Dendritic cell treated with granulocyte-macrophage colony-stimulating factor and Interleukin-4, amounts not matched to agents 40 ng/mL and 50 ng/mL, for 4 days (primary cell): ENCODE measurements at regions not wholly inside any gene's neighbourhood (a gene's known extent, or its start where the extent isn't known, plus 50 kb on each side); places are given as distances from the start of the nearest gene placed in this dataset.
"Not testable (repeated sequence)": the region's sequence is repeated elsewhere in the genome, so short reads cannot be mapped to it uniquely, and the experiment has no call there.

Experiments used
- H3K27ac Mint-ChIP-seq: one replicate; pipeline ENCODE4 v1.8.0; 2022; ENCODE audit warnings: mild to moderate bottlenecking, mixed read lengths
- H3K27me3 Mint-ChIP-seq: one replicate; pipeline ENCODE4 v1.8.0; 2022; ENCODE audit warnings: mild to moderate bottlenecking, mixed read lengths
- H3K36me3 Mint-ChIP-seq: one replicate; pipeline ENCODE4 v1.8.0; 2022; ENCODE audit warnings: low read depth, mixed read lengths
- H3K4me1 Mint-ChIP-seq: one replicate; pipeline ENCODE4 v1.8.0; 2022; ENCODE audit warnings: low read depth, mixed read lengths
- H3K4me3 Mint-ChIP-seq: one replicate; pipeline ENCODE4 v1.8.0; 2022; ENCODE audit warnings: mild to moderate bottlenecking, moderate library complexity, mixed read lengths
- H3K9me3 Mint-ChIP-seq: one replicate; pipeline ENCODE4 v1.8.0; 2022; ENCODE audit warnings: mixed read lengths
- intact Hi-C: fragments of 100-400 bp; cut with micrococcal nuclease; formaldehyde crosslinking; loops from one replicate; pipeline ENCODE4 v1.15.0; 2022

DNA sequence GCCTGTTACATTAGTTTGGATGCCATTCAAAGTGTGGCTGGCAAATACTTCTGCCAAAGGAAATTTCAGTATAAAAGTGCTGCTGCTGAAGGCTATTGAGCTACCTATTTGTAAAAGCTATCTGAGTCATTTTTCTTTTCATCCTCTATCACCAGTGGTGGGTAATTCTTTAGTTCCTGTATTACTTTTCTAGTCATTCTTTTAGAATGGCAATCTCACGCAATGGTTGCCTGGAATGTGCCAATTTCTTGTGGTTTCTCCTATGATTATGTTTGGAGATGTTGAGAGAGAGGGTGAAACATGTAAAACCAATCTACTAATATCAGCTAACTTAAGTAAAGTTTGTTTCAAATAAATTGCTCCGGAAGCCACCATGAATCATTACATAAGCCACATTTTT lies 685.0 kb downstream of the RAPGEF2 start:
- no peaks in the 10 kb centered on the region for H3K36me3 Mint-ChIP-seq
- intact Hi-C loops, result no loop called here
- H3K27me3 Mint-ChIP-seq, result no peaks in the 10 kb centered on the region
- H3K9me3 Mint-ChIP-seq, result peaks cover 9% of the 10 kb centered on the region
- no peak overlapping the region for H3K4me3 Mint-ChIP-seq
- no peak overlapping the region for H3K27ac Mint-ChIP-seq
- H3K4me1 Mint-ChIP-seq, result no peaks in the 10 kb centered on the region

DNA sequence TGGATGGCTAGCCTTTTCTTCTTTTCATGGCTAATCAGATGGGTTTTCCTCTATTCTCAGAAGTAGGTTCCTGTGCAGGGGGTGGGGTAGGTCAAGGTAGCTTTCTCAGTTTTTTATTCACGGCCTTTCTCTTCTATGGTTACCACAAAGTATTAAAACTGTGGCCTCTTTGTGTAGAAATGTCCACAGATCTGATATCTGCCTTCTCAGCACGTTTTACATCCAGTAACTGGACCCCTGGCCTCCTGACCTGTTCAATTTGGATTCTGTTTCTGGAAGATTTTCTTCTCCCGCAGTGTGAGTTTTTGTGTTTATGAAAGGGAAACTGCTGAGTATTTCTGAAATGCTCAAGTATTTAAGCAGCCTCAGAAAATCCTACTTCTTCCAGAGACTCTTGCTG lies 688.5 kb downstream of the RAPGEF2 start:
- Mint-ChIP-seq H3K9me3 (no peaks in the 10 kb centered on the region), H3K27me3 (no peaks in the 10 kb centered on the region), H3K36me3 (no peaks in the 10 kb centered on the region), H3K27ac (no peak overlapping the region), H3K4me3 (no peak overlapping the region), H3K4me1 (no peaks in the 10 kb centered on the region)
- intact Hi-C loops, result no loop called here

DNA sequence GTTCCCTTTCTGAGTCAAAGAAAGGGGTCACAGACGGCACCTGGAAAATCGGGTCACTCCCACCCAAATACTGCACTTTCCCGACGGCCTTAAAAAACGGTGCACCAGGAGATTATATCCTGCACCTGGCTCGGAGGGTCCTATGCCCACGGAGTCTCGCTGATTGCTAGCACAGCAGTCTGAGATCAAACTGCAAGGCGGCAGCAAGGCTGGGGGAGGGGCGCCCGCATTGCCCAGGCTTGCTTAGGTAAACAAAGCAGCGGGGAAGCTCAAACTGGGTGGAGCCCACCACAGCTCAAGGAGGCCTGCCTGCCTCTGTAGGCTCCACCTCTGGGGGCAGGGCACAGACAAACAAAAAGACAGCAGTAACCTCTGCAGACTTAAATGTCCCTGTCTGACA lies 701.7 kb downstream of the RAPGEF2 start:
- intact Hi-C loops, H3K27me3 Mint-ChIP-seq, H3K27ac Mint-ChIP-seq, H3K4me3 Mint-ChIP-seq, H3K36me3 Mint-ChIP-seq, H3K4me1 Mint-ChIP-seq: not testable (repeated sequence)
- peaks cover 11% of the 10 kb centered on the region for H3K9me3 Mint-ChIP-seq

DNA sequence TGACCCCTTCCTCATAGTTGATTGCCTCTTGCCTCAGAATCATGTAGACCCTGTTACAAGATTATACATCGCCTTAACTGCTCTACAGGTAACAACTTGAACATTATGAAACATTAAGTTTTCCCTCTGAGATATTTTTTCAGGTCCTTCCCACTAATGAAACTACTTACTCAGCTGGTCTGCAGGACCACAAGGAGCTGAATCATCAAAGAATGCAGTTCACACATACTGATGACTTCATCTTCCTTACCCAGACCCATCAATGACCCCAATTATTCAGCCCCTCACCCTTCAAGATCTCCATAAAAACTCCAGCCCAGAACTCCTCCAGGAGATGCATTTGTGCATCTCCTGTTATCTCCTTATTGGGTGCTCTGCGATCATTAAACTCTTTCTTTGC lies 720.9 kb downstream of the RAPGEF2 start:
- H3K27ac Mint-ChIP-seq, result no peak overlapping the region
- no peaks in the 10 kb centered on the region for H3K4me1 Mint-ChIP-seq
- no peak overlapping the region for H3K4me3 Mint-ChIP-seq
- H3K27me3 Mint-ChIP-seq, result no peaks in the 10 kb centered on the region
- intact Hi-C loops, result no loop called here
- H3K9me3 Mint-ChIP-seq, result peaks cover 15% of the 10 kb centered on the region
- H3K36me3 Mint-ChIP-seq, result no peaks in the 10 kb centered on the region

DNA sequence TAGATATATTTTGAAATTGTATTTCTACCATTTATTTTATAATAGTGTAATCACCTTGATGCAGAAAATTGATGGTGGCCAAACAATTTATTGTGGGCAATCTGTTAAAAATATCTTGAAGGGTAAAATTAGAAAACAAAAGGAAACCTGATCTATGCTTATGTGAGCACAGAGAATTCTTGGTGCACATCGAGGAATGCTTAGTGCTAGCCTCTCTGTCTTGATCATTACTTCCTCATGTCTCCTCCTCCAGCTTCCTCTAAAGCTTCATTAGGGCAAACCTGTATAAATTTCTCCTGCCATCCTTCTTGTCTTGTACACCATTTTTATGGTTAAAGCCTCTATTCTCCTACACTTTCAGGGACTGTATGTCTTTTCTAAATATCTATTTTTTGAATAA lies 725.8 kb downstream of the RAPGEF2 start:
- Mint-ChIP-seq H3K27me3 (no peaks in the 10 kb centered on the region), H3K36me3 (no peaks in the 10 kb centered on the region), H3K4me1 (no peaks in the 10 kb centered on the region), H3K4me3 (no peak overlapping the region), H3K9me3 (peaks cover 31% of the 10 kb centered on the region), H3K27ac (no peak overlapping the region)
- intact Hi-C loops, result no loop called here

DNA sequence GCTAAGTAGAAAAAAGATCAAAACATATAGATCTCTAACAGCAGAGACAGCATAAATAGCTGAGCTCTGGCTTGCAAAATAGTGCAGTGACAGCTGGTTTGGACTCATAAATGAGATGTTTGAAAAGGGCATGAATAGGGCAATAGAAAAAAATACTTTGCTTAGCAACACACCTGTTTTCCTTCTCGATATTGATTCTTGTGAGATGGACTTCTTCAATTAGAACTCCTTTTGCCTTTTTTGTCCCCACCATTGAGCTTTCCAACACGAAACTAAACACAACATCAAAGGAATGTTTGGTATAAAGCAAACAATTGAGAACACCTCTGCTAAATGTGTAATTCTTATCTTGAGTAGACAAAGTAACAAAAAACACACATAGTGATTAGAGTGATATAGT lies 726.3 kb downstream of the RAPGEF2 start:
- intact Hi-C loops, result no loop called here
- H3K4me1 Mint-ChIP-seq, result no peaks in the 10 kb centered on the region
- no peak overlapping the region for H3K27ac Mint-ChIP-seq
- H3K9me3 Mint-ChIP-seq, result peaks cover 35% of the 10 kb centered on the region
- H3K27me3 Mint-ChIP-seq, result no peaks in the 10 kb centered on the region
- H3K36me3 Mint-ChIP-seq, result no peaks in the 10 kb centered on the region
- H3K4me3 Mint-ChIP-seq, result no peak overlapping the region

DNA sequence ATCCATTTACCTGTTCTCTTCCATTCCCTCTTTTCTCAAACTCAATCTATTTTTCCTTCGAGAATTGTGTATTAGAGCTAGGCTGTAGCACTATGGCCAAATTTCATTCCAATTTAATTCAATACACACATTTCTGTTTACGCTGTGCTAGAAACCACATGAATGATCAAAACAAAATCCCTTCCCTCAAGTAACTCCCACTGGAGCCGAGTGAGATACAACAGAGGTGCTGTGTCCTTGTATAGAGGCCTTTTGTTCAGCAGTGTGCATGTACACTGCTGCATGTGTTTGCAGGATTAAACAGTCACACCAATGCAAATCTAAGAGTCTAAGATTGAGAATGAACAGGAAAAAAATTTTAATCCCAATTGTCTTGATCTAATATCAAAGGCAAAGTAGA lies 734.2 kb downstream of the RAPGEF2 start:
- no peaks in the 10 kb centered on the region for H3K36me3 Mint-ChIP-seq
- no peak overlapping the region for H3K4me3 Mint-ChIP-seq
- intact Hi-C loops, result no loop called here
- no peaks in the 10 kb centered on the region for H3K4me1 Mint-ChIP-seq
- H3K27ac Mint-ChIP-seq, result no peak overlapping the region
- H3K27me3 Mint-ChIP-seq, result no peaks in the 10 kb centered on the region
- peaks cover 21% of the 10 kb centered on the region for H3K9me3 Mint-ChIP-seq

DNA sequence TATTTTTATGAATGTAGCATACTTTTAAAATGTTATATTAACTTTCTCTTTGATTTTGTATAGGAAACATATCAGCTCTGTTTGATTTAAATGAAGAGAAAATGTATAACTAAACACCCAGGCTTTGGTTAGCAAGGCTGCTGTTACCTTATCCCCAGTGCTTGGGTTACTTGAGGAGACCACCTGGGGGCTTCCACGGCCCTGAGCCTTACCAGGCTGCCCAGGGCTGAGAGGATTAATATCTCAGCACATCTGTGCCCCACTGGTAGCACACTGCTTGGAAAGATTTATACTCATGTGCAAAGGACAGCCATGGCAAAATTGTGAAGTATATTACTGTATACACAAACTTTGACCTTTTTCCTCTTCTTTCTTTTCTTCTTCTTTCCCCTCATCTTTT lies 752.9 kb downstream of the RAPGEF2 start:
- Mint-ChIP-seq H3K27me3 (no peaks in the 10 kb centered on the region), H3K36me3 (no peaks in the 10 kb centered on the region), H3K4me1 (no peaks in the 10 kb centered on the region), H3K4me3 (no peak overlapping the region), H3K9me3 (no peaks in the 10 kb centered on the region), H3K27ac (no peak overlapping the region)
- intact Hi-C loops, result no loop called here

DNA sequence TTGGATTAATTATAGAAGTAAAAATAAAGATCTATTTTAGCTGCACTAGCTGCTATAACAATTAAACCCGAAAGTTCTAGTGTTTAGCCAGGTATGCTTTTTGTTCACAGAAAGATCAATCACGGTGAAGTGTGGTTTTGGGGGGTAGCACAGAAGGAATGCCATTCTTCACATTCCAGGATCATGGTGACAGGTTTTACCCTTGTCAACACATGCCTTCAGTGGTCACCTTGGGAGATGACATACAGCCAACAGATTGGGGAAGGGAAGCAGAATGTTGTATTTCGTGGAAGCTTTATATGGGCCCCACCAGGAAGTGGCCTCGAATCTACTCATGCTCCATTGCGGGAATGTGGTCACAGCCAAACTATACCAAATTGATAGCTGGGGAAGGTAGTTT lies 753.6 kb downstream of the RAPGEF2 start:
- H3K36me3 Mint-ChIP-seq, result no peaks in the 10 kb centered on the region

DNA sequence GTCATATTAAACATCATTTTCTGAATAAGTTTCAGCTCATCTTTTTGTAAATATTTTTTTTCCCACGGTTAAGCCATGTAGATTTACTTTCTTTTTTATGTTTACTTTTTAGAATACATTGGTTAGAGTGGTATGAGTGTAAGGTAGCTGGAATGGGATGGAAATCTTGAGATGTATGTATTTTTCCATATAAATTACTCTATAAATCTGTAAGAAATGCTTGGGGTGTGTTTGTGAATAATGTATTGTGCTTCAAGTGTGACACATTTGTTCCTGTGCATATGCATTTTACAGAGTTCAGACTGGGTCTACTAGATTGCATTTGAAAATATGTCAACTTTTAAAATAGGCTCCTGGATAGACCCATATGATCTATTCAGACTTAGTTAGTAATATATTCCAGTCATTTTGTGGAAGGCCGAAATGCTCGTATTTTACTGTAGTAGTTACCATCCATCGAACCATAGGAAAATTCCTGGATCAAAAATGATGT lies 756.8 kb downstream of the RAPGEF2 start:
- peaks cover 8% of the 10 kb centered on the region for H3K9me3 Mint-ChIP-seq
- no peak overlapping the region for H3K27ac Mint-ChIP-seq
- no peaks in the 10 kb centered on the region for H3K27me3 Mint-ChIP-seq
- intact Hi-C loops, result no loop called here
- no peaks in the 10 kb centered on the region for H3K4me1 Mint-ChIP-seq
- H3K4me3 Mint-ChIP-seq, result no peak overlapping the region
- no peaks in the 10 kb centered on the region for H3K36me3 Mint-ChIP-seq

More for the DNA sequence above, 753.6 kb downstream of the RAPGEF2 start:
- Mint-ChIP-seq H3K9me3 (peaks cover 4% of the 10 kb centered on the region), H3K27ac (no peak overlapping the region), H3K27me3 (no peaks in the 10 kb centered on the region), H3K4me1 (no peaks in the 10 kb centered on the region), H3K4me3 (no peak overlapping the region)
- intact Hi-C loops, result no loop called here

DNA sequence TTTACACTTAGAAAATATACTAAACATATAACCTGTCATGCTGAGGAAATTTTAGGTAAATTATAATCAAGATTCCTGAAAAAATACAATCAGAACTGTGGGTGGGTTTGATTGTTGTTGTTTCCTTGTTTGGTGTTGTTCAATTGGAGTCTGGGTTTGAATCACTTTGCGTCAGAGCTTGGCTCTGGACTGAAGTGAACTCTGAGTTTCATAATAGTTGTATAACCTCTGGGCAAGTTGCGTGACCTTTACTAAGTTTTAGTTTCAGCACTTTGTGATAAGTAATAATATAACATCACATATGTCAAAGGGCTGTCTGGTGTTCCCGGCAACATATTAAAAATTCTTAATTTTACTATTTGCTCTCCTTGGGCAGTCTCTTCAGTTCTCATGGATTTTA lies 758.1 kb downstream of the RAPGEF2 start:
- Mint-ChIP-seq H3K36me3 (no peaks in the 10 kb centered on the region), H3K4me3 (no peak overlapping the region), H3K27ac (no peak overlapping the region), H3K4me1 (no peaks in the 10 kb centered on the region), H3K9me3 (peaks cover 8% of the 10 kb centered on the region), H3K27me3 (no peaks in the 10 kb centered on the region)
- intact Hi-C loops, result no loop called here

DNA sequence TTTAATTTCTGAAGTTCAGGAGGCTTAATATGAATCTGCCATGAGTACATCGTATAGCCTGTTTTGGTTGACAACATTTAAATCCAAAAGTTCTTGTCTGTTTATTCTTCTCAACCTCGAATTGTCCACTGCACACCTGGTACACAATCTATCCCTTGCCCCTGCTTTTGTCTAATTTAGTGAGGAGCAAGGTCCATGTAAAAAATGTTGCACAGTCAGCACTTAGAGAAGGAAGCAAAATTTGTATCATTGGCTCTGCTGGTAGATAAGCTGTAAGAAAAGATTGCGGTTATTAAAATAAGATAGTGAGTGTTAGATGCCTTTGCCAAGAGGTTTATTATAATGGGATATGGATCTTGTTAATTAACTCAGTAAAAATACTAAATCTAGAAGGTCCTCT lies 761.5 kb downstream of the RAPGEF2 start:
- intact Hi-C loops, result no loop called here
- Mint-ChIP-seq H3K9me3 (peaks cover 15% of the 10 kb centered on the region), H3K4me3 (no peak overlapping the region), H3K27ac (no peak overlapping the region), H3K36me3 (no peaks in the 10 kb centered on the region), H3K4me1 (no peaks in the 10 kb centered on the region), H3K27me3 (no peaks in the 10 kb centered on the region)

DNA sequence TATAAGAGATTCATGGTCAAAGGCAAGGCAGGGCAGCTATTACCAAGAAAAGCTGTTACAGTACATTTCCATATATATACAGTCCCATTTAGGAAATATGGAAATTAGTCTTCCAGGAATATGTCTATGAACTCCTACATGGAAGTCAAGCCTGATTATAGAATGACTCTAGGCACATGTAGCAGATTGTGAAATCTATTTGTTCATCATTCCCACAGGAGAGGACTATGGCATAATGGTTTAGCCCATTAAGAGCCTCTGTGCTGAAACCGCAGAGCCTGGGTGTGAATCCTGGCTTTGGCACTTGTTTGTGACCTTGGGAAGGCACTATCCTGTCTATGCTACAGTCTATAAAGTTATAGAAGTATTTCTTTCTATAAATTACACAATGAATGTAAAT lies 764.8 kb downstream of the RAPGEF2 start:
- no peak overlapping the region for H3K27ac Mint-ChIP-seq
- H3K9me3 Mint-ChIP-seq, result peaks cover 8% of the 10 kb centered on the region
- H3K27me3 Mint-ChIP-seq, result no peaks in the 10 kb centered on the region
- no peaks in the 10 kb centered on the region for H3K36me3 Mint-ChIP-seq
- intact Hi-C loops, result no loop called here
- no peak overlapping the region for H3K4me3 Mint-ChIP-seq
- H3K4me1 Mint-ChIP-seq, result no peaks in the 10 kb centered on the region

DNA sequence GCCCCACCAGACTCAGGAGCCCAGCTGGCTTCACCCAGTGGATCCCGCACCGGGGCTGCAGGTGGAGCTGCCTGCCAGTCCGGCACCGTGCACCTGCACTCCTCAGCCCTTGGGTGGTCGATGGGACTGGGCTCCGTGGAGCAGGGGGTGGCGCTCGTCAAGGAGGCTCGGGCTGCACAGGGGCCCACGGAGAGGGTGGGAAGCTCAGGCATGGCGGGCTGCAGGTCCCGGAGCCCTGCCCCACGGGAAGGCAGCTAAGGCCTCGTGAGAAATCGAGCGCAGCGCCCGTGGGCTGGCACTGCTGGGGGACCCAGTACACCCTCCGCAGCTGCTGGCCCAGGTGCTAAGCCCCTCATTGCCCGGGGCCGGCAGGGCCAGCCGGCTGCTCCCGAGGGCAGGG lies 766.1 kb downstream of the RAPGEF2 start:
- H3K27me3 Mint-ChIP-seq, H3K36me3 Mint-ChIP-seq, H3K27ac Mint-ChIP-seq, H3K4me1 Mint-ChIP-seq, H3K9me3 Mint-ChIP-seq, intact Hi-C loops, H3K4me3 Mint-ChIP-seq: not testable (repeated sequence)

DNA sequence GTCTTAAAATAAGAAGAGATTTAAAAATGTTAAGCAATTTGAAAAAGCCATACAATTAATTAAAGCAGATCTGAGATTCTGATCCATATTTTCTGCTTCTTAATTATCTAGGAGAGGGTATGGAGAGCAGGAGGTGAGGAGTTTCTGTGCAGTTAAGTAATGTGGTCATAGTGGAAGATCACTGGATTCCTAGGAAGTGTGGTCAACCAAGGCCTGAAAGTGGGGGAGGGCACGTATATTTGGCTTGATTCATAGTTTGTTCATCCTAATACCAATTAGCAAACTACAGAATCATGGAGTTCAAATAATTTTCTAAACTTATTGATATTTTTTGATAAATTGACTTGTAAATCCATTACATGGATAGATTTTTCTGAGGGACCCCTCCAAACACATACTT lies 768.3 kb downstream of the RAPGEF2 start:
- Mint-ChIP-seq H3K4me1 (no peaks in the 10 kb centered on the region), H3K27ac (no peak overlapping the region), H3K27me3 (no peaks in the 10 kb centered on the region), H3K9me3 (peaks cover 29% of the 10 kb centered on the region), H3K36me3 (no peaks in the 10 kb centered on the region), H3K4me3 (no peak overlapping the region)
- intact Hi-C loops, result no loop called here
